ENCODE measurements at regions not wholly inside any gene's neighbourhood (a gene's known extent, or its start where the extent isn't known, plus 50 kb on each side); places are given as distances from the start of the nearest gene placed in this dataset.

GRCh38 chr15:70453238-70453637 is 310.1 kb downstream of the UACA start:
- DNase-seq (ENCODE audit: extremely low read depth, low read depth): no peak
- H3K4me3 ChIP-seq (replicated peaks; ENCODE audit: low read depth, low read length): no peak overlapping the region
- no peak for TF ChIP-seq CTCF (IDR thresholded peaks at IDR 0.05; ENCODE audit: low read depth, low read length, missing control alignments)

GRCh38 chr15:70451821-70452653 is 311.3 kb downstream of the UACA start:
- no peak for DNase-seq (ENCODE audit: extremely low read depth, low read depth)
- TF ChIP-seq CTCF (IDR thresholded peaks at IDR 0.05; ENCODE audit: low read depth, low read length, missing control alignments): no peak
- H3K4me3 ChIP-seq (replicated peaks; ENCODE audit: low read depth, low read length): no peak overlapping the region

- H3K4me3 ChIP-seq (replicated peaks; ENCODE audit: low read depth, low read length): no peak overlapping the region
- no peak for TF ChIP-seq CTCF (IDR thresholded peaks at IDR 0.05; ENCODE audit: low read depth, low read length, missing control alignments)
- no peak for DNase-seq (ENCODE audit: extremely low read depth, low read depth)
Measured at GRCh38 chr15:70450142-70450443, 313.3 kb downstream of the UACA start.

- TF ChIP-seq CTCF (IDR thresholded peaks at IDR 0.05; ENCODE audit: low read depth, low read length, missing control alignments): no peak
- H3K4me3 ChIP-seq (replicated peaks; ENCODE audit: low read depth, low read length): no peak overlapping the region
- DNase-seq (ENCODE audit: extremely low read depth, low read depth): no peak
Measured at GRCh38 chr15:70449311-70450141, 313.8 kb downstream of the UACA start.

- no peak for TF ChIP-seq CTCF (IDR thresholded peaks at IDR 0.05; ENCODE audit: low read depth, low read length, missing control alignments)
- no peak for DNase-seq (ENCODE audit: extremely low read depth, low read depth)
- H3K4me3 ChIP-seq (replicated peaks; ENCODE audit: low read depth, low read length): no peak overlapping the region
Measured at GRCh38 chr15:70447928-70448698, 315.2 kb downstream of the UACA start.

GRCh38 chr15:70447521-70447920 is 315.8 kb downstream of the UACA start:
- no peak for TF ChIP-seq CTCF (IDR thresholded peaks at IDR 0.05; ENCODE audit: low read depth, low read length, missing control alignments)
- no peak for DNase-seq (ENCODE audit: extremely low read depth, low read depth)
- no peak overlapping the region for H3K4me3 ChIP-seq (replicated peaks; ENCODE audit: low read depth, low read length)
